GM21619 (cell line): ENCODE measurements at regions not wholly inside any gene's neighbourhood (a gene's known extent, or its start where the extent isn't known, plus 50 kb on each side); places are given as distances from the start of the nearest gene placed in this dataset.

ENCODE experiments used
- ATAC-seq: cut with Tn5 transposase; IDR thresholded peaks from one replicate; pipeline ENCODE4 v1.9.1; 2021; ENCODE audit not compliant: unreplicated experiment

- no peak for ATAC-seq
Measured at GRCh38 chr7:18356191-18356645, 139.3 kb upstream of the HDAC9 start.

GRCh38 chr7:18357691-18358090, 137.9 kb upstream of the HDAC9 start:
- ATAC-seq = no peak

DNA sequence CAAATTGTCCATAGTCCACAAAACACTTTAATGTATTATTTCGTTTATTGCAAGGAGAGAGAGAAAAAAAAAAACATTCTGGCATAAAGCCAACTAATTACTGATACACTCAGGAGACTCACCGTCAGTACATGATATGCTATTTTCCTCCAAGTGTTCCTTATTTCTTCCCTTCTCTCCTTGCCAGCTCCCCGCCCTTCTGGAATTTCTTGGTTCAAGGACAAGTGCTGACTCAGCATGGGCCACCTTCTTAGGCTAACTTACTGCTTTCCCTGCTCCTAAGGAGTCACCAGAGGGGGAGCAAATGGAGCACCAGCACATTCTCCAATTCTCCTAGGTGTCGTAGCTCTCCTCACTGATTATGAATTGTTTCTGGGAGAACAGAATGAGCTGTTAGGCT, 133.8 kb upstream of the HDAC9 start:
- no peak for ATAC-seq

DNA sequence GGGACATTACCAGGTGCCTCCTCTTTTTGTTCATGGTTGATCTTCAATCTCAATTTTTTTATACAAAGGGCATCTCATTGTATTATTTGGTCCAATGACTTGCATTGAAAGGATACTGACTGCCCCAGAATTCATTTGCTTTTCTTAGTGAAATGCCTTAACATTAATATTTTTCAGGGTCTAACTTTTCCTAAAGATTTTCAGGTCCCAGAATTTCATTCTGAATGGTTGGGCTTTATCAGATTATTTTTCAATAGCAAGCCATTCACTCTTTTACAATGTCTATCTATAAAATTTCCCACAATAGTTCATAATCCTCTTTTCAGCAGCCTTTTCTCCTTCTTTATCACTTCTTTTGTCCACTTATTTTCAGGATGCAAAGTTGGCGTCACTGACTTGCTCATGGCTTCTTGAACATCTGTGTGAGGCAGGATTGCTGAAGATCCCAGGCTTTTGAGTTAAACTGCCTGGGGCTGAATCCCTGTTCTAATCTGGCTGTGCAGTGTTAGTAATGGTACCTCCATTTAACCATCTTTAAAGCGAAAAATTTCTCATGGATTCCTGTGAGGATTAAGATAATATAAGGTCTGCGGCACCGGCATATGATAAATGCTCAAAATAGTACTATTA, 131.7 kb upstream of the HDAC9 start:
- no peak for ATAC-seq

- ATAC-seq = no peak
Measured at GRCh38 chr7:18364396-18364795, 131.2 kb upstream of the HDAC9 start.

- no peak for ATAC-seq
Measured at GRCh38 chr7:18366394-18366793, 129.2 kb upstream of the HDAC9 start.

DNA sequence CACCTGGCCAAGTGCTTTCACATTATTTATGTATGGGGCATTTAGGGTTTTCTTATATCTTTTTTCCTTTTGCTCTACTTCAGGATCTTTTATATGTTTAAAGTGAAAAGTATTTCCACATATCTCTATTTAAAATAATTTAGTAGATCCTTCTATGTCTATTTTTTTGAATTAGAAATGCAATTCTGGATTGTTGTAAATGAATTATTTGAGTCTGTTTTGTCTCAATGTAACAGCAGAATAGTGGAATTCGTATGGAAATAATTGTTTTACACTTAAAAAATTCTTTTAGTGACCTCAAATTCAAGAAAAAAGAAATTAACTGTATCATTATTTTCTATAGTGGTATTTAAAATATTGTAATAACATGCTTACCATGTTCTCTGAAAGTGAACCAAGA, 126.5 kb upstream of the HDAC9 start:
- ATAC-seq = no peak

- ATAC-seq = no peak
Measured at GRCh38 chr7:18370633-18371032, 124.9 kb upstream of the HDAC9 start.

- no peak for ATAC-seq
Measured at GRCh38 chr7:18378989-18379605, 116.5 kb upstream of the HDAC9 start.

DNA sequence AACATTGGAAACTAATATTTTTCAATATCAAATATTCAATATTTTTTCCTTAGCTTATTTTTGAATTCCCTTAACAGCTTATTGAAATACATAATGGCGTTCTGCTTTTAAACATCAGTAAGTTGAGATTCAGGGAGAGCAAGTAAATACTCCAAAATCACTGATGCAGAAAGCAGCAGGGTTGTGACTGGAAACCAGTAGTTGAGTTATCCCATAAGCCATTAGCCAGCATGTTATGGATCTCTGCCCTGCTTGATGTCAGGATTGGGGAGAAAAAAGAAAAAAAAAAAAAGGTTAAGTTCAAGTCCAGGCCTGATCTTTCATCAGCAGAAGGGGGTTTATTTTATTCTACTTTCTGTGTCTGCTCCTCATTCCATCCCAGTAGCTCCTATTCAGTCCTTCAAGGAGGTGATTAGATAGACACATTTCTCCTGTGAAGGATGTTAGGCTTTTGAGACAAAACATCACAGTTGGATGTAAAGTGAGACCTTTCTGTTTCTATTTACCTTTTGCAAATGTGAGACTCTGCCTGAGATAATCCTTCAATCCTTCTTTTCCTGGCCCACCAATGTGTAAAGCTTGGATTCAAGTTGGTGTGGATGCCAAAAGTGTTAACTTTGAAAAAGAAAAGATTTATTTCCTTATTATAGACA, 110.9 kb upstream of the HDAC9 start:
- ATAC-seq = no peak

DNA sequence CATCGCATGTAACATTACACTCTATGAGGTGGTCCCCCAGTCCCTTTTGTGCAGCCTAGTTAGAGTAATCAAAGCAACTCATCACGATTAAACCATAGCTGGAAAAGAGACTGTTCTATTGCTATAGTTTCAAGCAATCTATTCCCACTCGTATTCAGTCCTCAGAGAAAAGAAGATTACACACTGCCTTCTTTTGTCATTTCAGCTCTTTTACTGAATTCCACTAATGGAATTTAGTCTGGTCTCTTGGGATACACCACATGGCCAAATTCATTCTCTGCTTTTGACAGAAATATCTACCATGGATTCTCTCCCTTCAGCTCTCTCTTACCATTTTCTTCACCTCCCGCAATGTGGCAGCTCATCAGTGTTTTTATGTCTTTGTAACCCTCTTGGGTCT, 108.9 kb upstream of the HDAC9 start:
- ATAC-seq = no peak

GRCh38 chr7:18387191-18387735, 108.3 kb upstream of the HDAC9 start:
- ATAC-seq = no peak

DNA sequence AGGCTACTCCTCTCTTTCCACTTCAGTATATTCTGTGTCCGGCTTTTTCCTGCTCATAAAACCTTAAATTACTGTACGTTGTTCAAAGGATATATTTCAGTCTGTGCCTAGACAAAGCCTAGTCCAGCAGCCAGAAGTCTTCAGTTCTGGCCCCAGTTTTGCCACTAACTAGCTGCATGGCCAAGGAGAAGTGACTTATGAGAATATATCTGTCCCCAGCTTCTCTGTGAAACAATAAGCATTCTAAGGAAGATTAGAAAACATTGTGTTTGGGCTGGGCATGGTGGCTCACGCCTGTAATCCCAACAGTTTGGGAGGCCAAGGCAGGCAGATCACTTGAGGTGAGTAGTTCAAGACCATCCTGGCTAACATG, 105.0 kb upstream of the HDAC9 start:
- ATAC-seq = no peak

DNA sequence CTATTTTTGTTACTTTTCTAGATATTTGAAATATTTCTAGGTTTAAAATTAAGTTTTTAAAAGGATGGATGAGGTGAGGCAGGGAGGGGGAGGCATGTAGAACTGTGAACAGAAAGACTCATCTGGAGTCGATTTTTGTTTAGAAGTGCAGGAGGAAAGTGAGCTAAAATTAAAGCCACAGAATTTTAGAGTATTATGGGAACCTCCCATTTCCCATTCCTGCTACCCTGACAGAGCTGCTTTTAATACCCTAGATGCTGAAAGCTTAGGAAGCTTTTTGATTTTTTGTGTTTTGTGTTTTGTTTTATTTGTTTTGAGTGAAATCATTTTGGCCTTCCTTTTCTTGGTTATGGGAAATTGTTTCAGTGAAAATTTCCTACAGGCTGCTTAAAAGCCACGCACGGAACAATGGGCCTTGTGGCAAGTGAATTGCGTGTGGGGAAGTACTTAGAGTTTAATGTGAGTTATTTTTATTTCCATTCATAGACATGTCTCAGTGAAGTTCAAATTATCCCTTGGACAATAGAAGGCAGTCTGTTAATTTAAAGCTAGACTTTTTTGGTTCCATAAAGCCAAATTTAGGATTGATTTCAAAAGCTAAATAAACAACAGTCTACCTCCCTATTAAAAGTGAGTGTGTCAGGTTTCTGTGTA, 102.0 kb upstream of the HDAC9 start:
- ATAC-seq = no peak

DNA sequence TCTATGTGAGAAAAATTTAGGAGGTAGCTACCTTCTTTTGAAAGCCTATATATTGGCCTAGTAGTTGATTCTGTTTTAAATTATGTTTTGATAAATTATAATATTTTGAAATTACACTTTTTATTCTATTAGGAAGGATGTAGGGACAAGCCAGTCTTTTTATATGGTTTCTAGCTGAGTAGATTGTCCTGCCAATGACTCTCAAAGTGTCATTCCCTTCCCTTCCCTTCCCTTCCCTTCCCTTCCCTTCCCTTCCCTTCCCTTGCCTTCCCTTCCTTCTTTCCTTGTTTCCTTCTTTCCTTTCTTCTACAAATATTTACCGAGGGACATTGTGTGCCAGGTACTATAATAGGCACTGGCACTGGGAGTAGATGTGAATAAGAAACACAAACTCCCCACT, 99.7 kb upstream of the HDAC9 start:
- ATAC-seq = no peak

GRCh38 chr7:18396953-18397352, 98.6 kb upstream of the HDAC9 start:
- ATAC-seq = no peak

DNA sequence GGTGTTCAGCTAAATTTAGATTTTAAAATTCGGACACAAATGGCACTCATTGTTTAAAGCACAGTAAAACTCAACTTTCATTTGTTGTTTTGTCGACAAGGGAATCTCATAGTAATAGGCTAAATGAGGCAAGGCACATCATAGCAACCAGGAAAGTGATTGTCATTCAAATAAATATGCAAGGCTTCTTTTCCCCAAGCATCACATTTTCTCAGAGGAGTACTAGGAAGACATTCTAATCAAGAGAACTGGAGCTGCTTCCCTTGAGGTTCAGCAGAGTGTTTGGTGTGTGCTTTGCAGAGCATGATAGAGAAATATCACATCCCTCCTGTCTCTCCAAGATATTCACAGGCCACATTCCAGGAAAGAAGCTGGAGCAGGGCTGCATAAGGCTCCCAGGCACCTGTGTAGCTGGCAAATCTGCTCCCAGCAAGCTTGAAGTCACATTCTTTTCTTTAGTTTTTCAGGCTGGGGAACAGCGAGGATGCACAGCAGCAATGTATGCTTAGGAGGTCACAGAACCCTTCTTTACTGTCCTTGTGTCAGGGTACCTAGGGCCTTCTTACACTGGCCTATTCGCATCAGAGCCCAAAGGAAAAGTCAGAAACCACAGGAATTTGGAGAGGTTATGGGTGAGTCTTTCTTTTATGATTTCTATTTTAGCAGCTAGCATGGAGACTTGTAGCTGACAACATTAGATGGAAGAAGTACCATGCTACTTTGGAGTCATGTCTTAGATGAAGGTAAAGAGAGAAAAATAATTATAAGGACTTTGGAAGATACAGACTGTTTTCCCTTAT, 95.9 kb upstream of the HDAC9 start:
- ATAC-seq = no peak

- no peak for ATAC-seq
Measured at GRCh38 chr7:18400275-18400674, 95.3 kb upstream of the HDAC9 start.

GRCh38 chr7:18400726-18401125, 94.8 kb upstream of the HDAC9 start:
- ATAC-seq = no peak

GRCh38 chr7:18401757-18402156, 93.8 kb upstream of the HDAC9 start:
- ATAC-seq = no peak
